Stimulated activated CD4-positive, alpha-beta T cell treated with anti-CD3 and anti-CD28 coated beads, Interleukin-12 subunit alpha, Interleukin-12 subunit beta, amount 100 ng/mL, for 24 hours (primary cell): ENCODE measurements at regions not wholly inside any gene's neighbourhood (a gene's known extent, or its start where the extent isn't known, plus 50 kb on each side); places are given as distances from the start of the nearest gene placed in this dataset.

Experiments used
- DNase-seq, 2 experiments: peaks; one replicate each; pipeline ENCODE4 v3.0.0-alpha.2; 2020; ENCODE audit warnings: low read depth in 2 of 2

DNA sequence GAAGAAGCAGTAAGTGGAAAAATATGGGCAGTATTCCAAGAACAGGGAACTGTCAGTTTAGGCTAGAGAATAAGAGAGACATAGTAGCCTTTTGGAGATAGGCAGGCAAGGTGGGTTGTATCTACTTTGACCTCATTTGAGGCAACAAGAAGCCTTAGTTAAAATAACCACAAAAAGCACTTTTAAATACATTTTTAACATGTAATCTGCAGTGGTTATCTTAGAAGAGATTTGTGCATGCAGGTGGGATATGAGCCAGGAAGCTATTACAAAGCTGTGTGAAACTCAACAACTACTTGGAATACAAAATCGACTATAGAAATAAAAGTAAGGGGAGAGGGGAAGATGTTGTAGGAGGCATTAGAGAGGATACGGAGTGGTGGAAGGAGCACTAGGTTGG is 143.7 kb upstream of the MCHR2 start:
- no peak for DNase-seq

DNA sequence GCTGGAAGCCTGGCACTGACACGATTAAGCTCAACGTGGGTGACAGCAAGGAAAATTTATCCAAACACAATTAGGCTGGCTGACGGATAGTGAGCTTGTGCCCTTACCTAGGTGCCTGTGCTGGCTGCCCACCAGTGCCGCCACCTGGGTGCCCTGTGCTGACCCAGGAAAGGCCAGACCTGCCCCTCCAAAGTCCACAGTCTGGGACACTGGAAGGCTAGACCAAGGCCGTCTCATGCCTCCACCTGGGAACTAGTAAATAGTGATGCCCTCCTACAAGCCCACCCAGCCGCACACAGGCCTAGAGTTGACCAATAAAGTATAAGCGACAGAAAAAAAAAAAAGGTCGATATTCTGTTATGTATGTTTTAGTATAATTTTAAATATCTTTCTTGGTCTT is 142.6 kb upstream of the MCHR2 start:
- no peak for DNase-seq

DNA sequence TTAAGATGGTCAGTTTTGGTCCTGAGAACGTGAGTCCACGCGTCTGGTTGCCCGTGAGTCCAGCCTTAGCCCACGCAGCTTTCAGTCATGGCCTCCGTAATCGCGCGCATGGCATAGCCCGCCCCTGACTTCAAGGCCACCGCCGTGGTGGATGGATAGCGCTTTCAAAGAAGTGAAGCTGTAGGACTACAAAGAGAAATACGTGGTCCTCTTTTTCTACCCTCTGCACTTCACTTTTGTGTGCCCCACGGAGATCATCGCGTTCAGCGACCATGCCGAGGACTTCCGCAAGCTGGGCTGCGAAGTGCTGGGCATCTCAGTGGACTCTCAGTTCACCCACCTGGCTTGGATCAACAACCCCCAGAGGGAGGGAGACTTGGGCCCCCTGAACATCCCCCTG is 142.0 kb upstream of the MCHR2 start:
- DNase-seq, result no peak

DNA sequence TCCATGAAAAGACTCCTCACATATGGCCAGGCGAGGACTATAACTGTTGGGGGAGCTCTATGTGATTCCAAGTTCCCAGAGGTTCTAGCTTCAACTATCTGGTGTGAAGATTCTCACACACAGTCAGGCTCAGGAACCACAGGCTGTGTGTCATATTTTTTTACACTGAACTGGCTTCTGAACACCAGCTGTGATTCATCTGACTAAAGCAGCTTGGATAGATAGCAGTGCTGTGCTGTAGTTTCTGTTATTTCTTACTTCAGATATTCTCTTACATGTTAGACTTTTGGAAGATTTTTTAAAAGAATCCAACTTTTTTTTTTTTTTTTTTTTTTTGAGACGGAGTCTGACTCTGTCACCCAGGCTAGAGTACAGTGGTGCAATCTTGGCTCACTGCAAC is 140.7 kb upstream of the MCHR2 start:
- DNase-seq, result no peak

DNA sequence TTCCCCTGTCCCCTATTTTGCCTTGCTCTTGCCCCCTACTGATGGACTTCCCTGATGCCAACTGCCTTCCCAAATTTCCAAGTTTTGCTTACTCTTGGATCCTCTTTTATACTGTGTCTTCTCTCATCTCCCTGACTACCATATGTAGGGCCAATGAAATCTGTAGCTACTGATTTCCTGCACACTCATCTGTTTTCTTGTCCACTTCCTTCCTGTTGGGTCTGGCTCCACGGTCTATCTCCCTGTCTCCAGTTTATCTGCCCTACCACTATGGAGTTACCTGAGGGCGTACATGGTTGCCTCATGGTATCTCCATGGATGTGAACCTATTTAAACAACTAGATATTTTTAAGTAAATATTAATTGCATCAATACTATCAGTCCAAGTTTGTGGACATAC is 140.3 kb upstream of the MCHR2 start:
- no peak for DNase-seq

DNA sequence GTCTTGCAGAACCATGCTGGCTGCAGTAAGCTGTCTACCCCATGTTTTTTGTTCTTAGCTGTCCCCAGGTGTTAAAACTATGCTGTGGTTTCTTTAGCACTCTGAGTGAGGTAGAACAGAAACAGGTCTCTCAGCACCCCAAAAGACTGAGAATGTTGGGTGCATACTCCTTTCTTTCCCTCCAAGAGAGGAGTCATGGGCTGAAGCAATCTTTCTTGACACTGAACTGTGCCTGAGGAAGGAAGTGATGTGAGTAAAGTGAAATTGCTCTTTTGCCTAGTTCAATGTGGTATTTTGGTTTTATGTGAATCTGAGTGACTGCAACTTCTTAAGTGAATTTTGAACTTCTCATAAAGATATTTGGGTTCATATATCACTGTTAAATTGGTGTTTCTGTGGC is 138.0 kb upstream of the MCHR2 start:
- no peak for DNase-seq

DNA sequence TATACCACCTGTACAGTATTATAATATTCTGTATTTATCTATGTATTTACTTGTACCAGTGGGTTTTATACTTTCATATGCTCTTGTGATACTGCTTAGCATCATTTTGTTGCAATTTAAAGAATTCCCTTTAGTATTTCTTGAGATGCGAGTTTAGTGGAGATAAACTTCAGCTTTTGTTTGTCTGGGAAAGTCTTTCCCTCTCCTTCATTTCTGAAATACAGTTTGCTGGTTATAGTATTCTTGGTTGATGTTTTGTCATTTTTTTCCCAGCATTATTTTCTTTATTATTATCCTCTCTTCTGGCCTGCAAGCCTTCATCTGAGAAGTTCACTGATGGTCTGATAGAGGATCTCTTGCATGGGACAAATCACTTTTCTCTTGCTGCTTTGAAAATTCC is 136.6 kb upstream of the MCHR2 start:
- no peak for DNase-seq

DNA sequence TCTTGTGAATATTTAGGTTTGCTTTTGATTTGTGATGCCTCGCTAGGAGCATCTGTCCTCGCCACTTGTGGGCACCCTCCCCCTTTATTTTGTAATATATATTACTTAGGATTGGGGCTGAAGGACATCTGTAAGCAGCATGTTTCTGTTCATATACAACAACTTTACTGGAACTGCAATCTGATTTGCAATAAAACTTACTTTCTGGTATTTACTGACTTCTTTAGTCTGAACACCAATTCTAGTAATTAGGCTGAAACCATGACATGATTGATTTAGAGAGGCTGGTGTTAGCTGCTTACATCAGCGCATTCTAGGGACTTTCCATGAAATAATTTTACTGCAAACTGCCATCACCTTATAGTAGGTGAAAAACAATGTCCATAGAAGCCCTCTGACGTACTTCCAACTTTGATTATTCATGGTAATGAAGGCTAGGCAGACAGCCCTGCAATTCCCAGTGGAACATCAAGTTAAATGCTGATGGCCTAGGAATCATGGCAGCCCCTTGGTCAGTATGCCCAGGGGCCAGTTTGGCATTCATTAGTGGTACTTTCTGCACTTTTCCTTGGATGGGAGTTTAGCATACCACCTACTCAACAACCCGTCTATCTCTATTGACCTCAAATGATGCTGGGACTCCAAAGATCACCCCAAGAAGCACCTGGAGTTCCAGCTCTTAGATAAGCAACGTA is 132.9 kb upstream of the MCHR2 start:
- no peak for DNase-seq

DNA sequence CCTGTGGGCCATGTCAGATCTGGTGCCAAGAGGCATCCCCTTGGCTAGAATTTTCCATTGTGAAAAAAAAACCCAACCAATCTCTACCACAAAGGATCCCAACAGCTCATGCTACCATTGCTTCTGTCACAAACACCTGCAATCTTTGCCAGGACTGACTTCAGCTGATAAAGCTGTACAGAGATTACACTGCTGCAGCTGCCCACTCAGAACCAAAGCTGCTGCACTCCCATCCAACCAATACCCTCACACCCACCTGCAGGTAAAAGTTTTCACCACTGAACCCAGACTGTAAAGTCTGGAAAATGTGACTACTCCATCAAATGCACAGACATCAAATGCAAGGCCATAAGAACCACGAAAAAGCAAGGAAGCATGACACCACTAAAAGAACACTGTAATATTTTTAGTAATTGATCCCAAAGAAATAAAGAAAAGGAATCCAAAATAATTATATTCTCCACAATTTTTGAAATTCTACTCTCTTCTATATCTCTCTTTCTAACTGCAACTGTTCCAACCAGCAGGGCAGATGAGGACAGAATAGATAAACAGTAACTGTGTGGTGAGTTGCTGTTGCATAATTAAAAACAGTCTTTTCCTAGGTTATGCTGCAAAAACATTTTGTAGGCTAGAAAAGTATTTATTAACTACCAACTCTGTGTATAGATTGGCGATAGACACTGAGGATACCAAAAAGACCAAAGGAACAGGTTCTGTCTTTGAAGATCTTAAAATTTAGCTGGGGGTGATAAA is 128.0 kb upstream of the MCHR2 start:
- DNase-seq, result no peak

DNA sequence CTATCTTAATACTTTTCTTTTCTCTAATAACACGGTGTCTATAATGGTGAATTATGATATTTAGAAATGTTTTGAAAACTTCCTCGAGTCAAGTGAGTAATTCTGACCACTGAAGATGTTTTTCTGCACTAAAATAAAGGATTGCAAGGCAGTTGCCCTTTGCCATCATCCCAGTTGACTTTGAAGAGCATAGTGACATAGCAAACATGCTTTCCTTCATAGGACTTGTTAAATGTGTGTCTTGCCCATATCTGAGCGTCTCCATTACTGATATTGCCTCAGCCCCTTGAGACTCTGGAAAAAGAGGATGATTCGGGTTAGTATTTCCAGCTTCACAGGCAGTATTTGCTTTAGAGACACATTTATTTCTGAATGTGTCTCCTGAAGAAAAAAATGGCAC is 125.2 kb upstream of the MCHR2 start:
- no peak for DNase-seq

DNA sequence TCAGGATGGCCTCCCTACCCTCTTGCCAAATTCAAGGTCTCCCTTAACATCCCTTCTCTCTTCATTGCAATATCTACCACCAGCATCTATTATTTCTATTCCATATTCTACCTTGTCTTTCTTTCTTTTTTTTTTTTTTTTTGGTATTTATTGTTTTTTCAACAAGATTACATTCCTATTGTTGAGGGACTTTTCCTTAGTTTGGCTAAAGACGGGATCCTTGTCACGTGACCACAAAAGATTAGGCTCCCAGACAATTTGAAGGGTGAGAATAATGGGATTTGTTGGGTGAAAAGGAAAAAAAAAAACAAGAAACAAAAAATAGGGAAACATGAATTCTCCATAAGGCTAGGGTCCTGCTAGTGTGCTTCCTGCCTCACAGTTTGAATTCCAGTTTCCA is 124.3 kb upstream of the MCHR2 start:
- no peak for DNase-seq

DNA sequence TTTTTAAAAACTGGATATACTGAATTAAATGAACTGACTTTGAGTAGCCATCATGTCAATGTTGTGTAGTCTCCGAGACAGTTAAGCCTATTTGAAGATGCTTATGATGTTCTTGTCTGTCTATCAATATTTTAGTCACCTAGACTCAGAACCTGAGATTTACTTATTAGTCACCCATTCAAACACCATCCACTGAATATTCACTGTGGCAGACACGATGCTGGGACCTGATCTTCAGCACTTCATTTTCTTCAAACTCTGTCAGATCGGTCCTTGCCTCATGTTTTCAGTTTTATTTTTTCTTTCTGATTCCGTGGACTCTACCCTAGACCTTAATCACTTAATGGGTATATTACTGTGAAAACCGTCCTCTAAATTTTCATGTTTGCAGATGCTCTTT is 123.7 kb upstream of the MCHR2 start:
- DNase-seq, result no peak

DNA sequence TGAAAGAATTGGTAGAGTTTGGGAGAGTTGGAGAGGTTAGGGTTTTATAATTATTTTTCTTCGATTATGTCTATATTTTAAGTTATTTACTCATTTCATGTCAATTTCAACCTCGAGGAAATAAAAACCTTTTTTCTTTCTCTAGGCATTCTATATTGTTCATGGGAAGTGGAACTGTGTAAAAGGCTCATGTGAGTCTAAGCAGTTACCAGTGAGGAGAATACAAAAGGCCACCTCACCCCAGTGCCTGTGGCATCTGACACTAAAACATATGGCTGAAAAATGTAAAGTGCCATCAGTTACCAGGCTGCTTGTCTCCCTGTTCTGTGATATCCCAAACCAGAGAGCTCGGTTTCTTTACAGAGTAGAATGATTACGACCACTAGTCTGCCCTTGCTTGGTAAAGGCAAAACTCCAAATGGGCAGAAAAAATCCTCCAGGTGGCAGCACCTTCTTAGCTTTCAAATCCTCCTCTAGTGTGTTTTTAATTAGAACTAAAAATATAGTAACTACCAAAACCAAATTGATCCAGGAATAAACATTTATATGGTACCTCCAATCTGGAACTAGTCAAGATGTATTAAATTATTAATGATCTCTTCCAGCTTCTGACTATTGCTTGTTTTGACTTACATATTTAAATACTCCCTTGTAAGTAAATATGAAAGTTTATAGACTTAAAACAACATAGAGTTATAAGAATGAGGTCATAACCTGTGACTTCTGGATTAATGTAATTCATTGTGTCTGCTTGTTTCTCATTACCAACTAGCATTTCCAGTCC is 122.6 kb upstream of the MCHR2 start:
- DNase-seq, result no peak

DNA sequence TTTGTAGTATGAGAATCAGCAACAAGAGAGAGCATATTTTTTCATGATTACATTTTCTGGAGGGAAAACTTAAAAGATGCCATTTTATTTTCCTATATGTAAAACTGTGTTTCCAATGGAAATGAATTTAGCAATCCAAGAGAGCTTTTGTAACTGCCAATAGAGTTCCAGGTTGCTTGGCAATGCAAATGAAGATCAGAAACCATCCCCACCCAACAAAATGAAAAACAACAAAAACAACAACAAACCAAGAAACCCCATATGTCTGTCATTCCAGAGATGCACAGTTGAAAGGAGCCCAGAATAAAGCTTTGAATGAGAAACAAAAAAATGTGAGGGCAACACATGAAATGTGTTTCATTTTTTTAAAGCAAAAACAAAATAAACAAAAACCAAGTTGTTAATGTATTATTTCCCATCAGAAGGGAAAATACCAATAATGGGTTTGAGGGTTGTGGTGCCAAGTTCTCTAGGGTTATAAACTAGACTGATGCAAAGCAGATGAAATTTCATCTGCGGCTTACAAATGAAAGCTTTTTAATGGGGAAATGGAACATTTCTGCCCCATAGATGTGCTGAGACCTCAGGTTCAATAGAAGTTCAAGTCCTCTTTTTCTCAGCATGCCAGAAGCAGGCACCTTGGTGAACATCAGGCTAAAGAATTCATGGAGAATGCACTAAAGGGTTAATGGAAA is 121.5 kb upstream of the MCHR2 start:
- DNase-seq, result no peak

DNA sequence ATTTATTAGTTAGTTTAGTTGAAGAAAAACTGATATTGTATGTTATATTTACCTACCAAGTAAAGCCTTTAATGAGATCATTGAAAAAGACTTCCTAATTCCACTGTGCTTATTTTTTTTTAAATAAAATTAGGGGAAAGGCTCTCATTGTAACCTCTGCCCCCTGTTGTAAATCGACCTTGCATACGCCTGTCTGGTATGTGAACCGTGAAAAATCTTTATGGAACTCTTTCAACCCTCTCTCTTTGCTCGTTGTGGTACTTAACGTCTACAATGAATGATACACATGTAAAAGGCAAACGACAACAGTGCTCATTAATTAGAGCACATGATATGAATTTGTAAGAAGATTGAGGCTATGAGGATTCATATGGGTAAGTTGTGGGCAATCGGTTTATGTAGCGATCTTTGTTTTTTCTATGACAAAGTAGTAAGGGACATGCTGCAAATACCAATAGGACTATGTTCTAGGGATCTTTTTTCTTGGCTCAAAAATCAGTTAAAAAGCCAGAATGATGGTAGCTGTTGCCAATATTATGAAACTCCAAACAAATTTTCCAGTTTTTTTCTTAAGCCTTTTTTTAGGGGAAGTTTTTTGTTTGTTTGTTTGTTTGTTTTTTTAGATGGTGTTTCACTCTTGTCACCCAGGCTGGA is 119.0 kb upstream of the MCHR2 start:
- DNase-seq, result no peak

DNA sequence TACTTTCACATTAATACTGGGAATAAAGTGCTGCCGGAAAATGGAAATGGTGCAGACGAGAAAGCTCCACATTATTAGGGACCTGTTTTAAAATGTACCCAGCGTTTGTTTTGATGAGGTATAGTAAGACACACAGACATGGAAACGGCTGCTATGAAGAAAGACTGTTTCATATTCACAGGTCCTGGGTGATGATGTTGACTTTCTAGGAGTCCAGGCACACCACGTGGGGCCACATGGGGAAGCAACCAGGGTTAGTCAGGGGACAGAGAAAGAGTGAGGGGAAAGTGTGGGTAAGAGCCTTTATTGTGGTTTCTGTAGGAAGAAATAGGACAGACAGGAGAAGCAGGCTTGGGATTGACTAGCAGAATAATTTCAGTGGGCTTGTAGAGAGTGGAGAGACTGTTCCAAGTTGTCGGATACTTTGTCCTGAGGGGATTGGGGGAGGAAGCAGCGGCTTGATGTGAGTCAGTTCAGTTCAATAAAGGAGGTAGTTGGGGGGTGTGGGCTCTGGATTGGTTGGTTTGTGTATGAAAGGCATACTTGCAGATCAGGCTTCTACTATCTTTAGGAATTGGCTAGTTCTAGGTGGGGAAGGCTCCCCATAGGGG is 112.0 kb upstream of the MCHR2 start:
- DNase-seq, result no peak

DNA sequence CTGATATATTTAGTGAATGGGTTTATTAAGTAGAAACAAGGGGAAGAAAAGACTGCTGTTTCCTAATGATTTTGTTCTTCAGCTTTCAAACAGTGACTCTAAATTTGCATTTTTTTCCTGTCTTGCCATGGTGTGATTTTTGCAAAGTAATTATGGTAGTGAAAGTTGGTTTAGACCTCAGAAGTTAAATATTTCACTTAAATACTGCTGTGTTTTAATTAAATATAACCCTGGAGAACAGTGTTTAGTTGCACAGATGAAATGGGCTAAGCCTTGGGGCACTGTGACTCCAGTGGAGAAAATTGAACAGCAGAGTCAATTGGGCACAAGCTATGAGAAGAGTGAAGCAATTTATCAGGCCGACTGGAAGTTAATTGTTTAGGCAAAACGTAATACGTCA is 111.1 kb upstream of the MCHR2 start:
- DNase-seq, result no peak

DNA sequence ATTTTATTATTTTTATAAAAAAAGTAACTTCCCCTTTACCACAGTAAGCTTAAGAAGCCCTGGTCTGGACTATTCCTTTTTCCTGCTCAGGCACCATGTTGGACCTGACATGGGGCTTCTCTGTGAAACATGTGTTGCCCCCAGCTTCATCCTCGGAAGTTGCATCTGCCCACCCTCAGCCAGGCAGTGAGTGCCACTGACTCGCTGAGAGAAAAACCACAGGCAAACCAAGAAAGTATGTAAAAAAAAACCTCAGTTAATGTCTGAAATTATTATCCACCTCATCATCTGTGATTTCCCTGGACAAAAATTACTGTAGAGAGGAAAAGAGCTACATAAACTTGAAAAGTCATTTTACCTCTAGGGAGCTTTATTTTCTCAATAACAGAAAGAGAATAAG is 109.9 kb upstream of the MCHR2 start:
- DNase-seq, result no peak

DNA sequence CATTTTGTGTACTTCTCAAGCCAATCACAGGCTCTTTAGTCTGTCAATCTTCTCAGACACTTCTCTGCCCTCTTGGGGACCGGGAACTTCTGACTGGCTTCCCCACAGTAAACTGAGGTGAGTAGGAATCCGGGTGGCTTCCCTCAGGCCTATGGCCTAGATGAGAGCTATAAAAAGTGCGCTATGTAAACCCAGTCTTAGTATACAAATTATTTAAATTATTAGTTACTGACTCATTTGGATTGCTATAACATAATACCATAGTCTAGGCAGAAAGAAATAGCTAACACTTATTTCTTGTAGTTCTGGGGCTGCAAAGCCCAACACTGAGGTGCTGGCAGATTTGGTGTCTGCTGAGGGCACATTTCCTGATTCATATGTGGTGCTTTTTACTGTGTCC is 109.2 kb upstream of the MCHR2 start:
- DNase-seq, result no peak

DNA sequence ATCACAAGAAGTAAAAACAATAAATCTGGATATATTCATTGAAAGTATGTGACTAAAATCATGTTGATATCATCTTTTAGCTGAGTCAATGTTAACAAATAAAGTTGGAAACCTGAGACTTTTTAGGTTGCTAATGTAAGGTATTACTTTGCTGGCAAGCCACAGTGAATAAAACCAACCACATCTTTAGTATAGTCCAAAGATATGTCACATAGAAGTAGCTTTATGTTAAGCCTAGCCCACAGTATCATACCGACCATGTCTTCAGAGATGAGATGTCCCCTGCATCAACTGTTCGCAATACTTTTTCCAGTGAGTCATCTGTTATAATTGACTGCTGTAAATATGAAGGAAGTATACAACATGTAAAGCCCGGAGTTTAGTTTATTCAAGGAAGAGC is 107.6 kb upstream of the MCHR2 start:
- DNase-seq, result no peak

DNA sequence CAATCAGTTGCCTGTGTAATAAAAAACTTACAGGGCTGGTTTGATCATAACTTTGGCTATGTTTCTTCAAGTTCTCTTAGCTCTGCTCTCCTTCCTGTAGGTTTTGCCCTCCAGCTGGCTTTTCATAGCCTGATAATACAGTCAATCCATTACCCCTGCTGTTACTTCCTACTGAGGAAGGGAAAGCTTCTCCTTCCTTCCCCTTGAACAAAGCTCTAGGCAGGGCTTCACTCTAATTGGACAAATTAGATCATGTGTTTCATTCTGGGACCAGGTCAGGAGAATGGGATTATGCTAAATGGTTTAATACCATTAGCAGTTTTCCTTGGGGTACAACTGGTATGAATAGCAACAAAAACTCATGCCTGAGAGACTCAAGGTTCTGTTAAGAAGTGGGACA is 106.8 kb upstream of the MCHR2 start:
- no peak for DNase-seq
